Right ventricle myocardium superior (tissue), 1 donor: ENCODE measurements at regions not wholly inside any gene's neighbourhood (a gene's known extent, or its start where the extent isn't known, plus 50 kb on each side); places are given as distances from the start of the nearest gene placed in this dataset.
"Not testable (repeated sequence)": the region's sequence is repeated elsewhere in the genome, so short reads cannot be mapped to it uniquely, and the experiment has no call there.

Source experiments
- ATAC-seq: fragments of 200-7000 bp; cut with Tn5 transposase; one replicate; pipeline ENCODE4 v1.9.1; 2020; ENCODE audit warnings: mild to moderate bottlenecking; ENCODE audit not compliant: poor library complexity
- DNase-seq: peaks from one replicate; pipeline ENCODE4 v3.0.0-alpha.2; 2020
- intact Hi-C: fragments of 100-400 bp; cut with DNase I; formaldehyde crosslinking; loops from one replicate; pipeline ENCODE4 v1.11.2; 2022
- donor health status: DM: no; HTN: yes; CAD: no; lungs with severe emphysema.

DNA sequence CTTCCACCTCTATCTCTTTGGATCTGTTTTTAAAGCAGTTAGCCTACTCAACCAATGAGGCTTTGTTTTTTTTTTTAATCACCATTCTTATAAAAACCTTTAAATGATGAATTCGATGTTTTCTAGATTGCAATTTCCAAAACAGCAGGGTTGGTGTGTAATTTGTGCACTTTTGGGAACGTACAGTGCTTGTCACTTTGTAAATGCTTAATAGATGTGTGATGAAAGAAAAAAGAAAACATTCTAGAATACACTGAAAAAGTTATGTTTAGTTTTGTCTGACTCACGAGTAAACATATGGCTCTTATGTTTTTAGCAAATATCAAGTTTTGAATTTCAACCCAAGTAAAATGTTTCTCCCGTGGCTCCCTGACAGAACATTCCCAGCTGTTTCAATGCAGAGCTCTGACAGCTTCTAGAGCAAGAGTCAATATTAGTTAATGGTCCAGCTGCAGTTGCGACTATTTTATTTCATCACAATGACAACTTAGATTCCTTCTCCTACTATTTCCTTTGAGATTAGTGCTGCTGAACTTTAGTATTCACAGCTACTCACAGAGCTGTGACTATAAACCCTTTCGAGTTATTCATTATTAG, 362.5 kb upstream of the ADAMTS5 start:
- intact Hi-C loops, result no loop called here
- ATAC-seq, result peak; percentile 79
- no peak for DNase-seq

DNA sequence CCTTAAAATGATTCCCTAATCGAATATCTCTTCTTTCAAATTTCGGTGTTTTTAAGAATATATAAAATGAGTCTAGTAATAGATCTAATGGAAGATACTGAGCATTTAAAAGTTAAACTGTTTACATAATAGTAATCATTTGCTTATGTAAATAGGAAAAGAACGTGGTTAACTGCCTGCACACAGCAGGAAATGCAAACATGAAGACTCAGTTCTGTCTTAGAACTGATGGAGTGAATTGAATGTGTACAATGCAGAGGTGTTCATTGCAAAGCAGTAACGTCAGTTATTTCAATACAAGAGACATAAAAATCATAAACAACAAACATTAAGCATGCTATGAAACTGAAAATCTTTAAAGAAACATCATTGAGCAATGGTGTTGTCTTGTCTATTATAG, 359.4 kb upstream of the ADAMTS5 start:
- intact Hi-C loops, result no loop called here
- ATAC-seq, result no peak

DNA sequence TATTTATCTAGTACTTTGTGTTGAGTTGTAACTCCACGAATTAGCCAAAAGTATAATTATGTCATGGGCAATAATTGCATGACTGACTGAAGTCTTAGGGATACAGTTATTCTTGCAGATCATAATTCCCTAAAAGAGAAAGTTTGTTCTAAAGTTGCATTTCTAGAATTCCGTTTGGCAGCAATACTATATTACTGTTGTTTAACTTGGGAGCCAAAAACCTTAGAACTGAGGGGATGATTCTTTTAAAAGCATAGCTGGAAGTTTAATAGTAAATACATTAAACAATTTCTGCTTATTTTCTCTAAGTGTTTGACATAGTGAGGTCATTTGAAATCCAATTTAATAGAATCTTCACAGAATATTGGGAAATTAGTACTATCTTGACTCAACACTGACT, 356.4 kb upstream of the ADAMTS5 start:
- intact Hi-C loops, result no loop called here
- ATAC-seq, result no peak
- DNase-seq, result no peak

More for the DNA sequence above, 359.4 kb upstream of the ADAMTS5 start:
- DNase-seq, result no peak

DNA sequence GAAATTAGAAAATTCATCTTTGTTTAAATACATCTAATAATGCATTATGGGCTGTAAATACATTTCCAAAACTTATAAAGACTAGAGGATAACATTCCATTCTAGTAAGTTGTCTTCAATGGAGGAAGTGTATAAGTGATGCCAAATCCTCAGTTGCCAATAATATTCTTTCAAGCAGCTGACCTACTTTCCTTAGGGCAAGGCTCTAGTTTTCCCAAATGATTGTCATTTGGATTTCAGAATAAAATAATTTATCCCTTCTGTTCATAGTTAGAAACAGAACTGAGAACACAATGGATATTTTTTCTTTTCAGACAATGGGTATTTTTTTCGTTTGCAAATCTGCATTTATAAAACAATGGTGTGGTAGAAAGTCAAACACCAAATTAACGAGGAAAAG, 354.9 kb upstream of the ADAMTS5 start:
- no peak for DNase-seq
- no peak for ATAC-seq
- intact Hi-C loops, result no loop called here

DNA sequence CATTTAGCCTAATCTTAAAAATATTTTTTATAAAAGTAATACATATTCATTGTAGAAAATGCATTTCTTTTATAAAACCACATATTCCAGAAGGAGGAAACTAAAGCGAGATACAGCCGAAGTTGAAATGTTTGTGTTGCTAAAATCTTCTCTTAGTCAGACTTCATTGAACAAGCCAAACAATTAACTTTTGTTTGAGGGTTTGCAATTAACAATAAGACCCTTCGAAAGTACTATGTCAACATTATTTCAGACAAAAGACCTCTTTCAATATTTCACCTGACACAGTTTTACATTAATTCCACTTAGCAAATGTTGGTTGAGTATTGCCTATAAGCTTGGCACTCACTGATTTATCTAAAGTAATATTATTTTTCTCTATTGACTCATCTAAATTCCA, 354.0 kb upstream of the ADAMTS5 start:
- no peak for DNase-seq
- ATAC-seq, result no peak
- intact Hi-C loops, result no loop called here

DNA sequence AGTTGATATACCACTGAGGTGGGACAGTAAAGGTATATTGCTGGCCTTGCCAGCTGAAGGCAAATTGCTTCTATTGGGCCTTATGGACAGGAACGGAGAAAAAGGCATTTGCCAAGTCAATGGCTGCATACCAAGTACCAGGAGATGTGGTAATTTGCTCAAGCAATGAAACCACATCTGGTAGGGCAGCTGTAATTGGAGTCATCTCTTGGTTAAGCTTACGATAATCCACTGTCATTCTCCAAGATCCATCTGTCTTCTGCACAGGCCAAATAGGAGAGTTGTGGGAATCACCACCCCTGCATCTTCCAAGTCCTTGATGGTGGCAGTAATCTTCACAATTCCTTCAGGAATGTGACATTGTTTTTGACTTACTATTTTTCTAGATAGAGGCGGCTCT, 350.7 kb upstream of the ADAMTS5 start:
- ATAC-seq, intact Hi-C loops, DNase-seq: not testable (repeated sequence)

DNA sequence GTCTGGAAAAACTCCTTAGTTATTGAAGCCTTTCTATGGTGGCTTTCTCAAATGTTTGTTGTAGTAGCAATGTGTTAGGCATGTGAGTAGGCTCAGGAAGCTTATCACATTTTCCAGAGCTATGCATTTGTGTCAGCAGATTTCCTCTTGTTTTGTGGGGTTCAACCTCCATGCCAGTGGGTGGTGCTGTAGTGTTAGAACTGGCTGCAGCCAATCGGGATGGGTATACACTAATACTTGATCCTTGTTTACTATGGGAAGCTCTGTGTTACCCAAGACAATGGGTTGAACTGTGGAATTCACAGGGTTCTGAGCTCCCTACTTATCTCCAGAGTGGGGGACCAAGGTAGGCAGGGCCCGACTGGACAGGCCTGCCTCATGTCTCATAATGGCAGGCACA, 348.5 kb upstream of the ADAMTS5 start:
- ATAC-seq, result no peak

DNA sequence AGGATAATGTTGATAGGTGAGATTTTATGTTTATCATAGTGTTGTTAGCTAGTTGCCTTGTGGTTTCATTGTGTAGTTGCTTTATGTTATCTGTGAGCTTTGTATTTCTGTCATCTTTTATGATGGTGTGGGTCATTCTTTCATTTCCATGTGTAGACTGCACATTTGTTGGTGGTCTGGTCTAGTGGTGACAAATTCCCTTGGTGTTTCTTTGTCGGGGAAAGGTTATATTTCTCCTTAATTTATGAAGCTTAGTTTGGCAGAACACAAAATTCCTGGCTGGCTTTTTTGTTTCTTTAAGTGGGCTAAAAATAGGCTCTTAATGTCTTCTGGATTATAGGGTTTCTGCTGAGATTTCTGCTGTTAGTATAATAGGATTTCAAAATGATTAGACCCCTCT, 347.2 kb upstream of the ADAMTS5 start:
- DNase-seq, result no peak
- no peak for ATAC-seq

More for the DNA sequence above, 348.5 kb upstream of the ADAMTS5 start:
- DNase-seq, result no peak
- intact Hi-C loops, result no loop called here

DNA sequence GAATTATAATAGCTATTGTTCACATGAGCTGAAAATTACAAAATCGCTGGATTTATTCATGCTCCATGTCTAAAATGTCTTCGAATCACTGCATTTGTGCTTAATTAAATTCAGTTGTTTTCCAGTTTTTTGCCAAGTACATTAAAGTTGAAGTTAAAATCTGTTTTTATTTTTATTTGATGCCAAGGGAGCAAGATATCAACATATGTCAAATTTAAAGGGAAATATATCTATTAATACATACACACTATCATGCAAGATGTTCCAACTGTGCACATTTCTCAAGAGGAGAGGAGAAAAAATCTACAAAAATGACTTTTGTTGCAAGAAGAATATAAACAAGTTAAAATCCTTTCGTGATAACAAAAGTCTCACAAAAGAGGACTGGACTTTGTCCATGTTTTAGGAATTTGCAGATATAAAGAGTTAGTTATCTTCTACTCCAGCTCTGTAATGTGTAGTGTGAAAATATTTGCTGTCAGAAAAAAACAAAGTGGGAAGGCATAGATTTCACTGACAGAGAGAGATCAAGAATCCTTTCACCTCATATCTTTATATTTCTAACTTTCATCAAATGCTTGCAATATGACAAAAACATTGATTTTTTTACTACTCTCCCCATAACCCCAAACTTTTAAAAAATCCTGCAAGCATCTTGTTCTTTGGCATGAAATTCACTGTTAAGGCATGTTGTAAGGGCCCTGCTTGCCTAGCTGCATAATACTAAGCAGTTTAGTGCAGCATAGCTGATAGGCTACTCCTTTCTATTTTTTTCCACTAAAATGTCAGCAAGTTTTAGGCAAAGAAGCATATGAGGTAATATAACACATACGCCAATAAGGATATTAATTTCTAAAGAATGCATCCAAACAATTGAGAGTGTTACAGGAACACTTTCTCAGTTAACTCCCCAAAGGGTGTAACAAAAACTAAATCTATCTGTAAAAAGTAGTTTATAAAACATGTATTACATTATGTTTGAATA, 340.2 kb upstream of the ADAMTS5 start:
- no peak for DNase-seq
- ATAC-seq, result peak; percentile 90
- intact Hi-C loops, result no loop called here

More for the DNA sequence above, 347.2 kb upstream of the ADAMTS5 start:
- intact Hi-C loops, result no loop called here

DNA sequence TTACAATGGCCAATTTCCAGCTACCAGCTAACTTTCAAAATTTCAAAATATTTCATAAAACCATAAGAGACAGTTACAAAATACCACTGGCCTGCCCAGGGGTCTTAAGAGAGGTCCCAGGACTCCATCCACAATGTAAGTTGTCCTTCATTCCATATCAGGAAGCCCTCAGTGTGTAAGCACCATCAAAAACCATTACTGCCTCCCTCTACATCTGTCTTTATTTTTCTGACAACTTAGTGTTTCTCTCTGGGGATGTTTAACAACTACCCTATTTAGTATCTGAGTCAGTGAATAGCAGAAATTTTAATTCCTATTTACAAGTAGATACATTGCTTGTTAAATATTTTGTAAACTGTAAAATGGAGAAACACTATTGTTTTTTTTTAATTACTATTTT, 339.3 kb upstream of the ADAMTS5 start:
- no peak for ATAC-seq
- intact Hi-C loops, result no loop called here

DNA sequence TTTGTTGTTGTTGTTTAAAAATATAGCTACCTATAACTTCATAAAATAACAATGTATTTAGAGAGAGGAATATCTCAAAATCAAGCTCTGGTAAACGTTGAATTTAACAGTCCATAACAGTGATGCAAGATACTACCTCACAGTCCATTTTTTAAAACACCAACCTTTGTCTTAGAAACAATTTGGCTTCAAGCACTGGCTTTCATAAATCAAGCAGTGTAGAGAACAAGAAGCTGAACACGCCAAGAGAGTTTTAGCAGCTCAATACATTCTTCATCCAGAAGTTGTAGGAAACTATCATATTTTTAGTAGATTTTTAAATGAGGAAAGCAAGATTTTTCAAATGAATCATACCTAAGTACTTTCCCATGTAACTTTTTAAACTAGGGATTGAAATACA, 334.3 kb upstream of the ADAMTS5 start:
- no peak for ATAC-seq
- intact Hi-C loops, result no loop called here
- DNase-seq, result no peak

More for the DNA sequence above, 339.3 kb upstream of the ADAMTS5 start:
- no peak for DNase-seq

DNA sequence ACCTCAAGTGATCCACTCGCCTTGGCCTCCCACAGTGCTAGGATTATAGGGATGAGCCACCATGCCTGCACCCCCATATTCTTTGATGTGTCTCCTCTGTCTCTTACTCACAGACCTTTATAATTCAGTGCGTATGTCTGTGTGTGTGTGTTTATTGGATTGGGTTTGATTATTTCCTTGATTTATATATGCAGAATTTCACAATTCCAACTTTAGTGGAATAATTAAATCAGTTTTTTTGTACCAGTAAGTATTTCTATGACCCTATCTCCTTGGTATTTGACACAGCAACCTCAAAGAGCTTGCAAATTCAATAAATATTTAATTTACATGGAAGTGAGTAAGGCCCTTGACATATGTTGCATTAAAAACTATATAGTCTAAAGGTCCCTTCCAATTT, 333.9 kb upstream of the ADAMTS5 start:
- ATAC-seq (no peak), DNase-seq (no peak)
- intact Hi-C loops, result no loop called here

DNA sequence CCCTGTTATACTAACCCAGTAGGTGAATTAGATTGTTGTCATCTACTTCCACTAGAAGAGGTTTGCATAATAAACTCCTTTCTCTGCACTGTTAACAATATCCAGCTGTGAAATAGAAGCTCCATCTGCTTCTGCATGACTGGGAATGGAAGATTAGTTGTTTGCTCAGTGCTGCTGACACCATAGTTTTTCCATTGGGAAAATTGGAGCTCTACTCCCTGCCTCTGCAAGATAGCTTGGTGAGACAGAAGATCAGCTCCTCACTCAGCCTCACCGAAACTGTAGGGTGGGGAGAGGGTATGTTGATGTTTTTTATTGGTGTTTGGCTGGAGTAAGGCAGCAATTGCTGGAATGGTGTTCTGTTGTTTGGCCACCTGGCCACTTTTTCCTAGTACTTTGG, 331.6 kb upstream of the ADAMTS5 start:
- DNase-seq (no peak), ATAC-seq (peak; percentile 78)
- intact Hi-C loops, result no loop called here

DNA sequence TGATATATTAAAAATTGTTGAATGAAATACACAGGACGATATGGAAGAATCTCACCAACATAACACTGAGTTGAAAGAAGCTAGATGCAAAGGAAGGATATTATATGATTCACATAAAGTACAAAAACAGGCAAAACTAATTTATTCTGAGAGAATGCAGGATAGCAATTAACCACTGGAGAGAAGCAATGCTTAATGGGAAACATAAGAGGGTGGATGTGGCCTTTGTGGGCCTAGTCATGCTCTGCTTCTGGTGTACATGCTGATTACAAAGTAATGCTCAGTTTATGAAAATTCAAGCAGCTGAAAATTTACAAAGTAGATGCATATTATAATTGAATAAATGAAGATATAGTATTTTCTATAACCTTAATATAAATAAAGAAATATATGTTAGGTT, 326.4 kb upstream of the ADAMTS5 start:
- intact Hi-C loops, result no loop called here
- DNase-seq, result no peak
- ATAC-seq, result no peak

DNA sequence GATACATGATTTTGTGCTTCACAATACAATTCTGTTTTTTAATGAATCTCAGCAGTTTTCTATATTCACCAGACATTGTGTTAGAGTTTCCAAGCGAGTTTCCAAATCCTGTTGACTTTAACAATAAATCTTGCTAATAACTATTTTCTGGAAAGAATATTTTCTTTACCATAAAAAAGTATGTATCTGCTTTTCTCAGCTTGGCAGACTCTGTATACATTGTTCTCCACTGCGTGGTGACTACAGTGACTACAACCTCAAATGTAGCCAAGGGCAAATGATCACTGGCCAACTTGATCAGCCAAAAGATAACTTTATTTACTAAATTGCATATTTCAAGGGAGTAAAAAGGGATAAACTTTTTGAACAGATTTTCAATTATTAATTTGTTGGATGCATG, 325.9 kb upstream of the ADAMTS5 start:
- DNase-seq (no peak), ATAC-seq (no peak)
- intact Hi-C loops, result no loop called here

DNA sequence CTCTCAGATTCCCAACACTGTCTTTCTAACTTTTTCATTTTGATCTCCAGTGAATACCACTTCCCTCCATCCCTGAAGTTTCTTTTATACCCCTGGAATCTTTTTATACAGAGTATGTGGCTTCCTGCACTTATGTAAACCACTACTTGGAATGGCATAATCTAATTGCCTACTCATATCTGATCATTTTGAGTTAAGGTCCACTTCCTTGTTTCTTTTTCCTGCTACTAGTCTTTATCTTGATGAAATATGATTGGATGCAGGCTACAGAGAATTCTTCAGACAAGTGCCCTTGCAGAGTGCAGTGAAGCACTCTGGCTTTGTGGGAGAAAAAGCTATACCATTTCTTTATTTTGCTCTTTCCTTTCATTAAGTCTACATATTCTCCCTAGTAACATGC, 325.3 kb upstream of the ADAMTS5 start:
- intact Hi-C loops, result no loop called here
- no peak for DNase-seq
- no peak for ATAC-seq

DNA sequence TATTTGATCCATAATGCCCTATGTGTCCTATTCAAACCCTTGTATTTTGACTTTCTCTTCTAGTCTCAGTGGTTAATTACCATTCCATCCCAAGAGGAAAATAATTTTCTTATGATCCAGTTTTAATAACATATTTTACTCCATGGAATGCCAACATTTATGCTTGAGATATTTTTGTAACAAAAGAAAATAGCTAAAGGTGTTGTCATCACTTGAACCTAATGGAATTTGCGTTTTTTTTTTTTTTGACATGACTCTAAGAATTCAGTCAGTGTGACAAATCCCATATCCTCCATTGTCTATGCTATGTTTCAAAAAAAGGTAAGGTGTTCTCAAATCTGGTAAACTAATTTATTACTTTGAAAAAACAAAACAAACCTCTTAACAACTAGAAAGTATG, 324.1 kb upstream of the ADAMTS5 start:
- intact Hi-C loops, result no loop called here
- ATAC-seq, result no peak
- DNase-seq, result no peak

DNA sequence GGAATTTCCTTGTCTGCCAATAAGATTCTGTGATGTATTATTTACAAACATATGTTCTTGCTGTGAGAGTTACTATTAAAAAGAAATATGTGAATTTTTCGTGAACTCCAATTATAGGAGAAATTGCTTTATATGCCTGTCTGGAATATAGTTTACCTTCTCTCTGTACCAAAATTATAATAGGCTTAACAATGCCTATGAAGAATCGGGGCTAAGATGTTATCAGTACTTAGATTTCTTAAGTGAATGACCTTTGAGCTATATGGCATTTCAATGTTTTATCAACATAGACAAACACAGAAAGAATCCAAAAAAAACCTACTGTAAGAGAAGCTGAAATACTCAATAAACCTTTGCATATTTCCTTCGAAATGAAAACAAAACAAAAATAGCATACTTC, 323.1 kb upstream of the ADAMTS5 start:
- intact Hi-C loops, result no loop called here
- DNase-seq (no peak), ATAC-seq (no peak)

DNA sequence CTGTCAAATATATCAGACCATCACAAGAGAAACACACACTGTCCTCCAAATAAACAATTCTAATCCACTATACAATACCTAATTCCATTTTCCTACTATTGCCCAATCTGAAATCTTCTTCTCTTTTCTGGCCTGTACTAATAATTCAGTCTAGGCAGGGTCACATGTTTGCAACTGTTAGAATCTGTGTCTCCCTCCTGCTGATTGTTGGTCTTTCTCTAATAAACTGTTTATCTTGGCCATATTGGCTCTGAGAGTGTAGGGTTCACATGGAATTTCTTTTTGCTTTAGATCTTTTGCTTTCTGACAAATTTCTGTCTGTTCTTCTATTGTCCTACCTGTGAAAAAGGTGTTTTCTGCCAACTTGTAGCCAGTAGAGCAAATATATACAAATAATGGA, 319.9 kb upstream of the ADAMTS5 start:
- ATAC-seq (no peak), DNase-seq (no peak)
- intact Hi-C loops, result no loop called here

DNA sequence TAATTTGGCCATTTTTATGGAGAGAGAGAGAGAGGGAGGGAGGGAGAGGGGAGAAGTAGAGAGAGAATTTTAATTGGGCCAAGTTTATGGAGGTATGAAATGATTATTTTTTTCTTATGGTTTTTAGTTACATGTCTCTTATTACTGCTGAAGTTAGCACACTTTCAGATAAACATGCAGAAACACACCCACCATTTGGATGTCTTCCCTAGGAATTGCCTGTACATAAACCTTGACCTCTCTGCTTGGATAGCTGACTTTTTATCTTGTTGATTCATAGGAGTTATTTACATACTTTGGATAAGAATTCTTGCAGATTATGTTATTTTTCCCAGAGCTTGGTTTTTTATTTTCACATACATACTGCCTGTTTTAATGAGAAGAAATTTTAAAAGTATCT, 310.2 kb upstream of the ADAMTS5 start:
- ATAC-seq (no peak), DNase-seq (no peak)
- intact Hi-C loops, result no loop called here
